Activated gamma-delta T cell treated with Interleukin-2 at 50 U/mL for 16 hours (primary cell): ENCODE measurements at regions not wholly inside any gene's neighbourhood (a gene's known extent, or its start where the extent isn't known, plus 50 kb on each side); places are given as distances from the start of the nearest gene placed in this dataset.

Experiments used
- DNase-seq: peaks from one replicate; pipeline ENCODE4 v3.0.0-alpha.2; 2020

DNA sequence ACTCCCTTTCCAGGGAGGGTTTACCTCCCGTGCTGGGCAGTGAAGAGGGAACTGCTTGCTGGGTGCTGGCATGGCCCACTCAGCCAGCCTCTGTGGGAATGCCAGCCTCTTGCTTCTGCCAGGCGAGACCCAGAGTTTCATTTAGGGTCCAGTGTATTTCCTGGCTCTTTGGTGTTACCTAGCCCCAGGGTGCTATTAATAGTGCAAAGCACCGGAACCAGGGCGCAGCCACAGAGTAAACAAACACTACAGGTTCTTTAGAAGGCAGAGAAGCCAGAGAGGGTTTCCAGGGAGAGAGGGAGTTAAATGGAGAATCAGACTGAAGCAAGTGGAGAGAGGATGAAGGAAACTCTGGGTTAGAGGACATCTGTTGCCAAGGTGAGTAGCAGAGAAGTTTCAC lies 74.9 kb upstream of the SPATA13 start:
- DNase-seq, result no peak

DNA sequence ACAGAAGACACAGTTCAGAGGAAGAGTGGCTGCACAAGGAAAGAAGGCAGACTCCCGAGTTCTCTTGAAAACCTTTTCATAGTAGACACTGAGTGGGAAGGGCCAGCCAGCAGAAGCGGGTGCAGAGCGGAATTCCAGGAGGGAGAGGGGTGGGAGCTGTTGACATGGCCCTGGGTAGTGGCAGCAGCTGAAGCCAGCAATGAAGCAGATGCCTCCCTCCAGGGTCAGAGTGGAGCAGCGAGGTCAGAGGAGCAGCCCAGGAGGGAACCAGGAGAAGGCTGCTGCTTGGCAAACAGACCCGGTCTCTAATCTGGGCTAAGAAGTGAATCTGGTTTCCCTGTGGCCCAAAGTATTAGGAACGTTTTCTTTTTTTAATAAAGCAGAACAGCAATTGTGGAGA lies 73.9 kb upstream of the SPATA13 start:
- DNase-seq, result no peak

DNA sequence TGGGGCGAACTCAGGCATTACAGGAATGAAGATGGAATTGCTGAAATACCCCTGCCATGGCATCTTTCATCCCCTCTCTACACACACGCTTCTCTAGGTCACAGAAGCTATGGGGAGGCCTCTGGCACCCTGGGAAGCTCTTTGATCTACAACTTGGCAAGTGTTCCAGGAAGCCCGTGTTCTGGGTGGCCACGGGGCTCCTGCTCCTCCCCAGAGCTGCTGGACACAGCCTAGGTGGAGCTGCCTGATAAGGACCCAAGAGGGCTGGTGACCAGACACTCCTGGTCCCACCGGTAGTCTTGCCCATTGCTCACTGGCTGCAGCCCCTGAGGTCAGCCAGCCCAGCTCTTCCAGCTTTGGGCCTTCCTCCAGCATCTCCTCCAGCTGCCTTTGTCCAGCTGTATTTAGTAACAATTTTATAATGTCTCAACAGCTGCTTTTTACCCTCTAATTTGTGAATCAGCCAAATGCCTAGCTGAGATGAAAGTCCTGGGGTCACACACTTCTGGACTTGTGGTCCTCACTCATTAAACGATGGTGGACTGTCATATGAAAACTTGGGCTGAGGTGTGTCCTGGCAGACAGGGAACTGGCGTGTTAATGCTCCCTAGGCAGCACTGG lies 72.8 kb upstream of the SPATA13 start:
- no peak for DNase-seq

DNA sequence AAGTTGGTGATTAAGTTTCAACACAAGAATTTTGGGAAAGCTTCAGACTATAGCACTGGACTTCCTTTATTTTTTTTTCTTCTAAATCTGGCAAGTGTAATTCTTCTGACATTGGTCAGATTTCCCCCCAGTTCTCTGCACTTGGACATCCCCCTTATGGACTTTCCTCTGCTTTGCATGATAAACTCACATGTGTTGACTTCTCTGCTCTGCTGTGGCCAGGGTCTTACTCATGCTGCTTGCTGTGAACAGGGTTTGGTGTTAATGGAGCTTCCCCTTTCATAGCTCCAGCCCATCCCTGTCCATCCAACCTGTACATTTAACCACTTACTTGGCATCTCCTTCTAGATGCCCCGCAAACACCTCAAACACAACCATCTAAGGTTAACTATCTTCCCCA lies 70.5 kb upstream of the SPATA13 start:
- no peak for DNase-seq

DNA sequence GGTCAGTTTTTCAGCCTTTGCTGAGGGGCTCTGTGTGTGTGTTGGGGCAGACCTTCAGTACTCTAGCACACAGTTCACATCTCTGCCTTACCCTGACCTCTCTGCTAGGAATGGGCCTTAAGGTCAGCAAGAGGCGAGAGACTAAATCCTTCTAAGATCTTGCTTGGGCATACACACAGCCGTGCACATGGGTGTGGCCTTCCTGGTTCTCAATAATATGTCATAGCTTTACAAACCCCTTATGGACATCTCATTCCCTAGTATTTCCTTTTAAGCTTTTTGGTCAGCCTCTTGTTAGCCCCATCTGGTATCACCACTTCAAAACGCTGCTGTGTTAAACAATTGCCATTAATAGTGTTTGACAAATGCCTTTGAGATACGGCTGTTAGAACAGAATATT lies 69.4 kb upstream of the SPATA13 start:
- DNase-seq, result no peak

DNA sequence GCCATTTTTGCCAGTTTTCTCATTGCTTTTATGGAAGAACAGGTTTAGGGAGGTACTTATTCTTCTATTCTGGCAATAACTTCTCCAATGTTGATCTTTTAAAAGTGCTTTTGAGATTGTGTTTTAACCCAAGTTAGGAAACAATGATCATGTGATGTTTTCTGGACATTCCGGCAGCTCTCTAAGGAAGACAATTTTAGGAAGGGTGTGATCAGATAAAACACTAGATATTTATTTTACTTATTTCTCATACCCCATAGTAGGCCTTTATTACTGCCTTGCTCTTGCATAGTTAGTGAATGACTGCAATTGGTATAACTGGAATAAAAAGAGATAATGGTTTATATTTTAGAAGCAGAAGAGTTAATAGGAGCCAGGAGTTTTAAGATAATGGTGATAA lies 68.4 kb upstream of the SPATA13 start:
- no peak for DNase-seq

DNA sequence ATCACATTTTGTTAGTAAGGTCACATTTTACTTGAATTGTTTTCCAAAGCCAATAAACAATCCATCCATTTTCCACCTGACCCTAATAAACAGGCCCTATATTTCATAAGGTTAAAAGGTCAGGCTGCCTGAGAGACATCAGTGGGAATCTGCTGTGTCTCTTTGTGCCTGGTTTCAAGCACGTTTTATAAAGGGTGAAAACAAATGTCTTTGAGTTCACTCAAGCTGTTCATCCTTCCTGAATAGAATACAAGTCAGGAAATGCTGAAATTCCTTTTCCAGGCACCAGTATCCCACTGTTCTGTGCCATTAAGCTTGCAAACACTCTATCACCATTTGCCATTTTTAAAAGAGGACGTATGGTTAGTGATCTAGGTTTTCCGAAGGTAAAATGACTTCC lies 67.5 kb upstream of the SPATA13 start:
- no peak for DNase-seq

DNA sequence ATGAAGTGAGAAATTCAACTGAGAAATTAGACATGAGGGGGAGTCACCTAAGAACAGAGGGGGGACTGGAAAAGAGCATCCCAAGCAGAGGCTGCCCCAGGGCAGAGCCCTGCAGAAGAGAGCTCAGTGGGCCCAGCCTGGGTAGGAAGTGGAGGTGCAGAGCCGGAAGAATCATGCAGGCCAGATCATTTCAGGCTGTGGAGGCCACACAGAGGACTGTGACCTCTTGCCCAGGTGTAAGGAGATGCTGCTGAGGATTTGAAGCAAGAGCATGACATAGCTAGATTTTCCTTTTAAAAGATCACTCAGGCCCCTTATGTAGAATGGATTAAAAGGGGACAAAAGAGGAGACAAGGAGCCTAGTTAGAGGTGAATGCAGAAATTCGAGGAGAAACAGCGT lies 63.9 kb upstream of the SPATA13 start:
- no peak for DNase-seq

DNA sequence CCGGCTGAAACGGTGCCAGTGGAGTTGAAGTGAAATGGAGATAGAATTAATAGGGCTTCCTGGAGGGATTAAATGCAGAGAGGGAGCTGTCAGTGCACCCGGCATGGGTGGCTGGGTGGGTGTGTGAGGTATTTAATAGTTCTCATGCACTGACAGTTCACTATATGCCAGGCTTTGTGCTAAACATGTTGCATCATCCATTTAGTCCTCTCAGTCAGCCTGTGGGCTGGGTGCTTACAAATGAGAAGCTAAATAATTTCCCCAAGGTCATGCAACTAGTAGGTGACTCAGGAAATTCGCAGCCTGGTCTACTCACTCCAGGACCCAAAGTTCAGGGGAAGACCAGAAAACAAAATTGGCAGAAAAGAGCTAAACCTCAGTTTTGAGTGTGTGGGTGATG lies 63.5 kb upstream of the SPATA13 start:
- DNase-seq, result no peak

DNA sequence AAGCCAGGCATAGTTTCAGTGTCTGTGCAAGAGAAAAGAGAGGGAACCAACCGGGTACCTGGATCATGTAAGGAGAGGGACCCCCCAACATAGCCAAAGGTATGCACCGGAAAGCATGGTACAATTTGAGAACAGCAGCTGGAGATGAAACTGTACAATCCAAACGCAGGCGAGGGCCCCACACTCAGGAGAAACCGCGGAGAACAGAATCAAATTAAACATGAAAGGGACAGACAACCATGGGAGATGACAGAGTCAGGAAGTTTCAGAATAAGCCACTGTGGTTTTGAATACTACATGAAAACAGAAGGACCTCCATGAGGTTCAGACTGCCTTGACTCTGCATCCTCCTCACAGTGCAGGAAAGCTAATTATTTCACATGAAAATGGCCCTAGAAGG lies 62.9 kb upstream of the SPATA13 start:
- DNase-seq, result no peak

DNA sequence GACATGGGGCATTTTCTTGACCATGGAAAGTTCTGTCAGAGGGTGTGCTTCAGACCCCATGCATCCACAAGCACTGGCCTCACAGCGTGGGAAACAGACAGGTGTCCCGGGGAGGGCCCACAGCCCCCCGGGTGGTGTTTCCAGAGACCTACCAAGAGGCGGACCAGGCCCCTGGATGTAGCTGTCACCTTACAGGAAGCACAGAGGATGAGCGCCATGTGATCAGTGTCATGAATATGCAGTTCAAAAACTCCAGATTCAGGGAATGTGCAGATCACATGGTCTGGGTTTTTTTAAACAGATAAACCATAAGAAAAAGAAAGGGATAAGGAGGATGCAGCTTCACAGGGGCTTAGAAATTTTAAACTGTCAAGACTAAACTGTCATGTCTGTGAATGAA lies 61.0 kb upstream of the SPATA13 start:
- DNase-seq, result no peak

DNA sequence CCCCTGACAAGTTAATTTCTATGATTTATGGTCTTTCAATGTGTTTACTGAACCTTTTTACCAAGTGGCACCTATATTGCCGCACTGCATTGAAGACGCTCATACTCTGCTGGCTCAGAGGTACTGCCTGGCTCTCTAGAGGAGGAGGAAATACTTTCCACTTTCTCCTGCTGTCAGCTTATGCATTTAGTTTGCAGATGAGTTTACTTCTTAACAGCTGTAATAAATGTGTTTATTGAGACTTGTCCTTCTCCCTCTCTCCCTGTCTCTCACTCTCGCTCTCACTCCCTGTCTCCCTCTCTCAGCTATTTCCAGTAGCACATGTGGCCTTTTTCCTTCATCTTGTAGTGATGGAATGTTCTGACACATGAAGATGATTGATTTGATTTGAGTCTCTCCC lies 60.3 kb upstream of the SPATA13 start:
- no peak for DNase-seq

DNA sequence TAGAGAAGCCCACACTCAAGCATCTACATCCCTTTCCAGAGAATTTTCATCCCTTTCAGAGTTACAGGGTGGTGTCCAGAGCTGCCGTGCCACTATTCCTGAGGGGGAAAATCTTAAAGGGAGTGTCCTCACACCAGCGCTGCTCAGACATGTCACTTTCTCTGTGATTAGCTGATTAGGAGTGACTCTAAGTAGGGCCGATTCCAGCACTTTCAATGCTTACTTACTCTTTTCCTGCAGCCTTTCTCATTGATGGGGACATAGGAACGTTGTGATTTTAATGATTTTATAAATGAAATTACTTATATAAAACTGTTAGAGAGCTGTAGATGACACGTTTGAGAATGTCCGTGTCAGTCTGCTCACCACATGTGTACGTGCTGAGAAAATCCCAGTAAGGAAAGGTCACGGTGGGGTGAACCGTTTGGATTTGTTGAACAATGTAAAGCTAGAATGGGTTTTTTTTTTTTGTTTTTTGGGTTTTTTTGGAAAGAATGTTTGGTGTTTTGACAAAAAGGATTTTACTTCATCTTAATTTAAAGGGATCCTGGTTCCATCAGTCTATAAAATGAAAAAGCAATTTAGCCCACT lies 56.6 kb upstream of the SPATA13 start:
- no peak for DNase-seq

DNA sequence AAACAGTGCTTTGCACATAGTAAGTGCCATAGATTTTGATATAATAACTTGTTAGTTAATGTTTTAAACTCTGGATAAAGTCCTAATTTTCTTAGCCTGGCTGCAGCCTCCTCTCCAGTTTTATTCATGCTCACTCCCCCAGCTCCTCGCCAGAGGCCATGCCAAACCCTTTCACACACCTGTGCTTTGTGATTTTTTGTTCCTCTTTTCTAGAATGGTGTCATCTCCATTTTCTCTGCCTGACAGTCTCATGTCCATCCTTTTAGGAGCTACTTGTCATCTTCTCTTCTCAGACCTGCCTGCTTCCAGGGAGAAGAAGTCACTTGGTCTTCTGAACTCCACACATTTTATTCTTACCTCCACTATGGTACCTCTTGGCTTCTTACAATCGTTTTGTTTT lies 55.8 kb upstream of the SPATA13 start:
- no peak for DNase-seq

DNA sequence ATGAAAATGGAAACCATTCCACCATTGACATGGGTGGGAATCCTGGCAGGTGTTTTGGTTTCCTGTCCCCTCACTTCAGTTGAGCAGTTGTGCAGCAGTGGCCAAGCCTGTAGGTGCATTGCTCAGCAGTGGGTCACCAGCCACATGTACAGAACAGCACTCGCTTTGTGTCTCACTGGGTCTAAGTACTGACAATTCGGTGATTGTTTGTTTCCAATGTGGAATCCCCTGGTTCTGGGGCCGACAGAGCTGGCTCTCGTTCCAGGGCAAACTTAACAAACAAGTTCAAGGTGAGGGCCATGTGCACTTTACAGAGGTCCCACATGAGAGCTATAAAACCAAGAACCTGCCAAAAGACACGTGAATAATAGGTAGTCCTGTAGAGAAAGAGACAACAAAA lies 54.1 kb upstream of the SPATA13 start:
- no peak for DNase-seq

DNA sequence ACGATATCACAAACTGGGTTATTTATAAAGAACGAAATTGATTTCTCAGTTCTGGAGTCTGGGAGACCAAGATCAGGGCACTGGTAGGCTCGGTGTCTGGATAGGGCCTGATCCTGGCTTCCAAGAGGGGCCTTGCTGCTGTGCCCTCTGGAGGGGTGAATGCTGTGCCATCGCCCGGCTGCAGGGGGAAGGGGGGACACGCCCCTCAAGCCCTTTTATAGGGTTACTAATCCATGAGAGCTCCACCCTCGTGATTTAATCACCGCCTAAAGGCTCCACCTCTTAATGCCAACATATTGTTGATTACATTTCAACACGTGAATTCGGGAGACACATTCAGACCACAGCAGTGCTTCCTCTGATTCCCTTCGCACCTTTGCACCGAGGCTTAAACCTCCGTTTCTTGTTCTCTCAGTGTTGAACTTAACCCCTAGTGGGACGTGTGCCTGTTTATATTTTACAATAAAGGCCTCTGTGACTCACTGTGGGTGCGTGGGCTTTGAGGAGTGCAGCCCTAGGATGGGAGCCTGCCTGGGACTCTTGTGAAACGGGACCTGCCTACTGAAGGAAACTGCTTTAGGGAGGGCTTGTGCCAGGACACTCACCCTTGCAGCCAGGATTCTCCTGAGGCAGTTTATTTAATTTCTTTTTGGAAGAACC lies 52.4 kb upstream of the SPATA13 start:
- no peak for DNase-seq

DNA sequence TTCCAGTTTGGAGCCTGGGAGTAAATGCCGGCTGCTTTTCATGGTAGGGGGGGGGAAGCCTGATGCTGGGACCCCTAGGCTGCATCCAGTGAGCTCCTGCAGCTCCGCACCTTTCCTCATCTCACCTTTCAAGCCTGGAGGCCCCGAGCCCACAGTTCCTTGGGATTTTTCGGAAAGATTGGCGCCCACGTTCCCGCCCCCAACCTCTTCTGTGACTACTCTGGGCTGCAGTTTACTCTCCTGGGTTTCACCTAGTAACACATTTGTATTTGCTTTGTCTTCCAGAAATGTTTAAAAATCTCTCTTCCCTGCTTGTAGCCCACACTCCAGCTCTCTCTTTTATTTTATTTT lies 51.9 kb upstream of the SPATA13 start:
- no peak for DNase-seq

DNA sequence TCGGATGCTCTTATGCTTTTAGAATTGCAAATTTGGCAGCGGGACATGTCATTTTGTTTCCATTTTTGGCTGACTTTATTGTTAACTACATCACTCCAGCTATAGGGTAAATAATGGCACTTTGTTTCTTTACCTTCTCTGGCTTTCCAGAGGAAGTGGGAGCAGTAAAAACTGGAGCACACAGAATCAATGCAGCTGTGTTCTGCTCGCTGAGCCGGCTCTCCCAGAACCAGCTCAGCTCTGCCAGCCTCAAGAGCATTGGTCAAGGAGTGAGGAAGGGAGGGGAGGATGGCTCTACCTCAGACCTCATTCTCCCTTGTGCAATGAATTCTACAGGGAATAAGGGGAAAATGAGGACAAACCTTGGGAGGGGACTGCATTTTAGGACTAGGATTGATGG lies 50.5 kb upstream of the SPATA13 start:
- no peak for DNase-seq
